Activated CD4-positive, alpha-beta T cell treated with anti-CD3 and anti-CD28 coated beads, Interleukin-2, amount 50 U/mL, for 24 hours (primary cell): ENCODE measurements at regions not wholly inside any gene's neighbourhood (a gene's known extent, or its start where the extent isn't known, plus 50 kb on each side); places are given as distances from the start of the nearest gene placed in this dataset.

Experiments
- DNase-seq, 2 donors: peaks; one replicate each; pipeline ENCODE4 v3.0.0-alpha.2; 2020; ENCODE audit warnings: low read depth in 1 of 2, low spot score in 1 of 2

GRCh38 chr18:22040533-22040932 lies 128.9 kb upstream of the GATA6 start:
- no peak for DNase-seq

- DNase-seq = no peak
These were observed 125.6 kb upstream of the GATA6 start for GRCh38 chr18:22043837-22044236.

GRCh38 chr18:22044474-22045220 lies 124.7 kb upstream of the GATA6 start:
- DNase-seq = no peak

- DNase-seq = no peak
These were observed 124.0 kb upstream of the GATA6 start for GRCh38 chr18:22045221-22045918.

GRCh38 chr18:22046473-22046872 lies 122.9 kb upstream of the GATA6 start:
- DNase-seq = no peak

GRCh38 chr18:22047485-22047884 lies 121.9 kb upstream of the GATA6 start:
- no peak for DNase-seq

GRCh38 chr18:22048221-22048620 lies 121.2 kb upstream of the GATA6 start:
- no peak for DNase-seq

GRCh38 chr18:22048932-22049615 lies 120.3 kb upstream of the GATA6 start:
- no peak for DNase-seq

GRCh38 chr18:22052405-22053105 lies 116.8 kb upstream of the GATA6 start:
- no peak for DNase-seq

- DNase-seq = no peak
These were observed 113.7 kb upstream of the GATA6 start for GRCh38 chr18:22055466-22056238.

- no peak for DNase-seq
These were observed 112.4 kb upstream of the GATA6 start for GRCh38 chr18:22056950-22057349.

GRCh38 chr18:22057908-22058527 lies 111.4 kb upstream of the GATA6 start:
- no peak for DNase-seq

GRCh38 chr18:22060361-22060760 lies 109.0 kb upstream of the GATA6 start:
- DNase-seq = no peak

GRCh38 chr18:22063102-22063501 lies 106.3 kb upstream of the GATA6 start:
- no peak for DNase-seq

GRCh38 chr18:22063672-22064071 lies 105.7 kb upstream of the GATA6 start:
- no peak for DNase-seq

- DNase-seq = no peak
These were observed 104.8 kb upstream of the GATA6 start for GRCh38 chr18:22064581-22064980.

GRCh38 chr18:22065311-22065710 lies 104.1 kb upstream of the GATA6 start:
- no peak for DNase-seq

GRCh38 chr18:22066083-22066485 lies 103.3 kb upstream of the GATA6 start:
- DNase-seq = no peak

GRCh38 chr18:22067109-22067508 lies 102.3 kb upstream of the GATA6 start:
- no peak for DNase-seq

- DNase-seq = no peak
These were observed 101.7 kb upstream of the GATA6 start for GRCh38 chr18:22067682-22068081.
